ENCODE measurements at regions not wholly inside any gene's neighbourhood (a gene's known extent, or its start where the extent isn't known, plus 50 kb on each side); places are given as distances from the start of the nearest gene placed in this dataset.

DNA sequence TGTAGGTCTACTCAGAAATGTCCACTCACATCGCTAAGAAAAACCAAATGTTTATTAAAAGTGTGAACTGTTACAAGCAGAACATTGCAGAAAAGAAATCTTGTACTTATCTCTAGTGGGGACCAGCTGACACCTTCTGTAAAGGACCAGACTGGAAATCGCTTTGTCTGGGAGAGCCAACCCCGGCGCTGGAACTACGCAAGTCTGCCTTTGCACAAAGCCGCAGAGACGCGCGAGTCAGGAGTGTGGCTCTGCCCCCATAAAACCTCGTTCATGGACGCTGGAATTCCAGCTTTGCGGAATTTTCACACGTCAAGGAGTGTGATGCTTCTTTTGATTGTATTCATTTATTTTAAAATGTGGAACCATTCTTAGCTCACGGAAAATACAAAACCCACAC lies 141.9 kb upstream of the SALL3 start:
- CTCF ChIA-PET: no interaction called here
- ATAC-seq: no peak
- H3K4me3 Mint-ChIP-seq: no peak overlapping the region
- H3K9me3 Mint-ChIP-seq: peaks cover 0 to 28% (median 3%) of the 10 kb centered on the region in 11 donors
- H3K4me1 ChIP-seq (ENCODE audit: control insufficient read depth in 2 of 2, insufficient read depth in 2 of 2, low read length in 2 of 2): no peaks in the 10 kb centered on the region
- peaks cover 0 to 4% (median 0%) of the 10 kb centered on the region in 5 donors for H3K36me3 Mint-ChIP-seq
- H3K4me3 ChIP-seq (ENCODE audit: low read length): no peak overlapping the region
- H3K4me1 Mint-ChIP-seq: no peaks in the 10 kb centered on the region
- no peaks in the 10 kb centered on the region for H3K27me3 ChIP-seq (ENCODE audit: control insufficient read depth in 2 of 2, insufficient read depth in 2 of 2, low read length in 2 of 2)
- H3K9me3 ChIP-seq (ENCODE audit: control insufficient read depth in 2 of 3, low read length in 3 of 3): no peaks in the 10 kb centered on the region
- POLR2A ChIA-PET: no interaction called here
- no peaks in the 10 kb centered on the region for H3K36me3 ChIP-seq (ENCODE audit: control insufficient read depth in 2 of 3, insufficient read depth in 3 of 3, low read length in 3 of 3)
- H3K27me3 Mint-ChIP-seq: peaks cover 0 to 16% (median 8%) of the 10 kb centered on the region in 5 donors
- no peak for DNase-seq
- no peak overlapping the region for H3K27ac ChIP-seq (ENCODE audit: low read depth, low read length)
- H3K27ac Mint-ChIP-seq: no peak overlapping the region
- intact Hi-C loops (cut with micrococcal nuclease): no loop called here

DNA sequence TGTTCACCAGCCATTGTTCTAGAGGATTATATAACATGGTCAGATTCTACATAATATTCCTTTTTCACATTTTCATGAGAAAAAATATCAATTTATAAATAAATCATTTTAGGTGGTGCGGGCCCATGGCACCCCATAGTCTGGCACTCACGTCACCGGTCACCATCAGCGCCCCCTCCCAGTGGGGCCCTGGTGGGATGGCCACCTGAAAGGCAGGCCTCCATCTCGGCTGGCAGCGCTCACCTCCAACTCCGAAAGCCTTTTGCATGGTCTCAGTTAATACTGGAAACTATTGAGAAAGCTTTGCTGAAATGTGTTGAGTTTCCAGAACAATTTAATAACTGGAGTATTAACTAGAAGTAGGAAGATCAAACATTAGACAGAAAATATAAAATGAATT lies 141.4 kb upstream of the SALL3 start:
- H3K27me3 Mint-ChIP-seq: peaks cover 0 to 12% (median 5%) of the 10 kb centered on the region in 5 donors
- ChIA-PET CTCF (no interaction called here), POLR2A (no interaction called here)
- peaks cover 0 to 4% (median 0%) of the 10 kb centered on the region in 5 donors for H3K36me3 Mint-ChIP-seq
- no peak overlapping the region for H3K27ac Mint-ChIP-seq
- intact Hi-C loops (cut with micrococcal nuclease): no loop called here
- H3K4me1 ChIP-seq (ENCODE audit: control insufficient read depth in 2 of 2, insufficient read depth in 2 of 2, low read length in 2 of 2): no peaks in the 10 kb centered on the region
- peaks cover 1 to 28% (median 5%) of the 10 kb centered on the region in 11 donors for H3K9me3 Mint-ChIP-seq
- ATAC-seq (no peak), DNase-seq (no peak)
- no peaks in the 10 kb centered on the region for H3K36me3 ChIP-seq (ENCODE audit: control insufficient read depth in 2 of 3, insufficient read depth in 3 of 3, low read length in 3 of 3)
- H3K27ac ChIP-seq (ENCODE audit: low read depth, low read length): no peak overlapping the region
- H3K9me3 ChIP-seq (ENCODE audit: control insufficient read depth in 2 of 3, low read length in 3 of 3): no peaks in the 10 kb centered on the region
- no peaks in the 10 kb centered on the region for H3K4me1 Mint-ChIP-seq
- H3K4me3 Mint-ChIP-seq: no peak overlapping the region
- H3K4me3 ChIP-seq (ENCODE audit: low read length): no peak overlapping the region
- no peaks in the 10 kb centered on the region for H3K27me3 ChIP-seq (ENCODE audit: control insufficient read depth in 2 of 2, insufficient read depth in 2 of 2, low read length in 2 of 2)

DNA sequence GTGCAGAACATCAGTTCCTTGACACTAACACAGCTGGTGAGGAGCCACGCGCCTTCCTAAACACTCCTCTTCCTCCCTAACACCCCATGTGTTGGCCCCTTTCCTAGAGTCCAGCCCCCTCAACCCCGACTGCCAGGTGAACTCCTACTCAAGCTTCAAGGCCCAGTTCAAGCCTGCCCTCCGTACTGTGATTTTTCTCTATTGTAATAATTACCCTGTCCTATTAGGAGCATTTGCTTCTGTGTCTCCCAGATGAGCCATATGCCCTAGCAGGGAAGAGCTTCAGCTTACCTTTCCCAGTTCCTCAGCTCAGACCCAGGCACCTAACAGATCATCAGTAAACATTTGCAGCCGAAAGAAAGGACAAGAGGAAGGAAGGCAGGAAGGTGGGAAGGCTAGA lies 130.6 kb upstream of the SALL3 start:
- Mint-ChIP-seq H3K36me3 (peaks cover 0 to 20% (median 6%) of the 10 kb centered on the region in 5 donors), H3K27ac (no peak overlapping the region), H3K4me1 (peaks cover 0 to 1% (median 0%) of the 10 kb centered on the region in 7 donors), H3K4me3 (no peak overlapping the region), H3K9me3 (peaks cover 11 to 66% (median 35%) of the 10 kb centered on the region in 11 donors), H3K27me3 (peaks cover 0 to 59% (median 24%) of the 10 kb centered on the region in 5 donors)
- Histone ChIP-seq H3K27ac (ENCODE audit: low read depth, low read length) (no peak overlapping the region), H3K4me1 (ENCODE audit: control insufficient read depth in 2 of 2, insufficient read depth in 2 of 2, low read length in 2 of 2) (no peaks in the 10 kb centered on the region), H3K9me3 (ENCODE audit: control insufficient read depth in 2 of 3, low read length in 3 of 3) (no peaks in the 10 kb centered on the region), H3K4me3 (ENCODE audit: low read length) (no peak overlapping the region), H3K27me3 (ENCODE audit: control insufficient read depth in 2 of 2, insufficient read depth in 2 of 2, low read length in 2 of 2) (no peaks in the 10 kb centered on the region), H3K36me3 (ENCODE audit: control insufficient read depth in 2 of 3, insufficient read depth in 3 of 3, low read length in 3 of 3) (no peaks in the 10 kb centered on the region)
- no peak for ATAC-seq
- ChIA-PET POLR2A (no interaction called here), CTCF (no interaction called here)
- DNase-seq: no peak
- intact Hi-C loops (cut with micrococcal nuclease): no loop called here

DNA sequence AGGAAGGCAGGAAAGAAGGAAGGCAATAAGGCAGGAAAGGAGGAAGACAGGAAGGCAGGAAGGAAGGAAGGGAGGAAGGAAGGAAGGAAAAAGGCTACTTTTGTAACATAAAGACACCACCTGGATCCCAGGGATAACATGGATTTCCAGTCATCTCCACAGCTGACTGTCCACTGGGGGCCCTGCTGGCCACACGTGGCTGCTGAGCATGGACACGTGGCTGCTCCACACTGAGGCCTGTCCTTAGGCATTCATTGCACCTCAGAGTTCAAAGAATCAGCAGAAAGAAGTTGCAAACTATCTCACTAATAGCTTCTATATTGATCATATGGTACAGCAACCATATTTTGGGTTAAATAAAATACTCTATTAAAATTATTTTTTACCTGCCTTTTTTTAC lies 130.2 kb upstream of the SALL3 start:
- Mint-ChIP-seq H3K4me1 (peaks cover 0 to 1% (median 0%) of the 10 kb centered on the region in 7 donors), H3K4me3 (no peak overlapping the region), H3K9me3 (peaks cover 10 to 62% (median 34%) of the 10 kb centered on the region in 11 donors), H3K36me3 (peaks cover 0 to 19% (median 6%) of the 10 kb centered on the region in 5 donors), H3K27me3 (peaks cover 0 to 55% (median 20%) of the 10 kb centered on the region in 5 donors), H3K27ac (no peak overlapping the region)
- CTCF ChIA-PET: no interaction called here
- H3K27me3 ChIP-seq (ENCODE audit: control insufficient read depth in 2 of 2, insufficient read depth in 2 of 2, low read length in 2 of 2): no peaks in the 10 kb centered on the region
- ATAC-seq: no peak
- DNase-seq: no peak
- intact Hi-C loops (cut with micrococcal nuclease): no loop called here
- POLR2A ChIA-PET: no interaction called here
- H3K4me3 ChIP-seq (ENCODE audit: low read length): no peak overlapping the region
- no peak overlapping the region for H3K27ac ChIP-seq (ENCODE audit: low read depth, low read length)
- H3K9me3 ChIP-seq (ENCODE audit: control insufficient read depth in 2 of 3, low read length in 3 of 3): no peaks in the 10 kb centered on the region
- no peaks in the 10 kb centered on the region for H3K4me1 ChIP-seq (ENCODE audit: control insufficient read depth in 2 of 2, insufficient read depth in 2 of 2, low read length in 2 of 2)
- no peaks in the 10 kb centered on the region for H3K36me3 ChIP-seq (ENCODE audit: control insufficient read depth in 2 of 3, insufficient read depth in 3 of 3, low read length in 3 of 3)

DNA sequence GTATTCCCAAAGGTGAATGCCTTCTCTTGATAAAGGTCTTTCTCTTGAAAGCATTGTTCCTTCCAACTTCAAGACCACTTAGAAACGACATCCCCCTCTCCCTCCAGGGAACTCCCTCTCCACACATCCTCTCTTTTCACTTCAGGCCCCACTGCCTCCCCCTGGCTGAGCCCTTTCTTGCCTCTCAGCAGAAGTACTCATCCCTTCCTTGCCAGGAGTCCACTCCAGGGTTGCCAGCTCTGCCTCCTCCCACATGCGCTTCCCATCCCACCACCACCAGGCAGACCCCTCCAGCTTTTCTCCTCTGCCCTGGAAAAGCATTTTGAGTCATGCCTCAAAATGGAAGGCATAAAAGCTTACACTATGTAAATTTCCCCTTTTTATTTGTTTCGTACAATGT lies 126.3 kb upstream of the SALL3 start:
- H3K9me3 ChIP-seq (ENCODE audit: control insufficient read depth in 2 of 3, low read length in 3 of 3): no peaks in the 10 kb centered on the region
- H3K36me3 Mint-ChIP-seq: peaks cover 0 to 7% (median 0%) of the 10 kb centered on the region in 5 donors

DNA sequence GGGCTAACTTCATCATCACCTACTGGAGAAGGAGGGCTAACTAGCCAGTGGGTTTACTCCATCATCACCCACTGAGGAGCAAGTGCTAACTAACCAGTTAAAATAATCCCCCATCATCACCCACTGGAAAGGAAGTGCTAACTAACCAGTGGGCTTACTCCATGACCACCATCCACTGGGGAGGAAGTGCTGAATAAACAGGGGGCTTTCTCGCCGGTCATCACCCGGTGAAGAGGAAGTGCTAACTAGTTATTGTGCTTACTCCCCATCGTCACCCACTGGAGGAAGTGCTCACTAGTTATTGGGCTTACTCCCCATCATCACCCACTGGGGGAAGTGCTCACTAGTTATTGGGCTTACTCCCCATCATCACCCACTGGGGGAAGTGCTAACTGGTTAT lies 124.4 kb upstream of the SALL3 start:
- peaks cover 0 to 36% (median 14%) of the 10 kb centered on the region in 5 donors for H3K27me3 Mint-ChIP-seq
- peaks cover 0 to 4% (median 0%) of the 10 kb centered on the region in 5 donors for H3K36me3 Mint-ChIP-seq

More for the DNA sequence above, 126.3 kb upstream of the SALL3 start:
- H3K27me3 ChIP-seq (ENCODE audit: control insufficient read depth in 2 of 2, insufficient read depth in 2 of 2, low read length in 2 of 2): no peaks in the 10 kb centered on the region
- H3K4me1 Mint-ChIP-seq: peaks cover 0 to 1% (median 0%) of the 10 kb centered on the region in 7 donors
- no peak for DNase-seq
- H3K27ac ChIP-seq (ENCODE audit: low read depth, low read length): no peak overlapping the region
- no peak overlapping the region for H3K4me3 Mint-ChIP-seq
- ATAC-seq: no peak
- CTCF ChIA-PET: no interaction called here
- POLR2A ChIA-PET: no interaction called here
- peaks cover 0 to 35% (median 14%) of the 10 kb centered on the region in 5 donors for H3K27me3 Mint-ChIP-seq
- no peaks in the 10 kb centered on the region for H3K36me3 ChIP-seq (ENCODE audit: control insufficient read depth in 2 of 3, insufficient read depth in 3 of 3, low read length in 3 of 3)
- no peak overlapping the region for H3K4me3 ChIP-seq (ENCODE audit: low read length)
- no peak overlapping the region for H3K27ac Mint-ChIP-seq
- intact Hi-C loops (cut with micrococcal nuclease): no loop called here
- peaks cover 7 to 40% (median 23%) of the 10 kb centered on the region in 11 donors for H3K9me3 Mint-ChIP-seq
- no peaks in the 10 kb centered on the region for H3K4me1 ChIP-seq (ENCODE audit: control insufficient read depth in 2 of 2, insufficient read depth in 2 of 2, low read length in 2 of 2)

DNA sequence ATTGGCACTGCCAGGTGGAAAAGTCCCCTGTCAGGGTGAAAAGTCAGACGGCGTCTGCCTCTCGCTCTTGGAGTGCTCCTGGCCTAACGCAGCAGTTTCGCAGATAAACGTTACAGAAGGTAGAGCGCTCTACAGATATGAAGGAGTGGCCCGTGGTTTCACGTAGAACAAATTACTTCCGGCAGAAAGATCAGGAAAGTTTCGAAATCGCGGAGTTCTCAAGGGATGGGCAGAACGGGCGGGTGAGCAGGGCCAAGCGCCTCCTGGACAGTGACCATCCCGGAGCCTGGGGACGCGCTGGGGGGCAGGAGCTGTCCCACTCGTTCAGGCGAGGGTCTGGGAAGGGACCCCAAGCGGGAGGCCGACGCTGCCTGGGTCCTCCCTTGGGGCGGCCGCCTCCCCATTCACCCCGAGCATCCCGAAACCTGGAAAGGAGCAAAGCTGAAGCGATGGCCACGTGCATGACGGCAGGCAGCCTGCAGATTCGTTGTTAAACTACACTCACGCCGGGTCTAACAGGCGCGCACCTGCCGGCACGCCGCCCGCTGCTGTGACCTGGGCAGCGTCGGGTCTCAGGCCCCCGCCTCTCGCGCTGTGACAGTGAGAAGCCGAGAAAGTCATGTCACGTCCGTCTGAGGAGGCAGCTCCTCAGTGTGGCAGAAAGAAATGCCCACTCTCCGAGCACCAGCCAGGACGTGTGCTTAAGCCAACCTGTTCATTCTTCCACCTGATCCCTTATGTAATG lies 122.9 kb upstream of the SALL3 start:
- Mint-ChIP-seq H3K9me3 (peaks cover 1 to 19% (median 10%) of the 10 kb centered on the region in 11 donors), H3K27me3 (peaks cover 0 to 48% (median 28%) of the 10 kb centered on the region in 5 donors), H3K4me3 (no peak overlapping the region), H3K4me1 (no peaks in the 10 kb centered on the region), H3K36me3 (peaks cover 0 to 4% (median 0%) of the 10 kb centered on the region in 5 donors), H3K27ac (no peak overlapping the region)
- no peak for ATAC-seq
- no peaks in the 10 kb centered on the region for H3K36me3 ChIP-seq (ENCODE audit: control insufficient read depth in 2 of 3, insufficient read depth in 3 of 3, low read length in 3 of 3)
- no peak overlapping the region for H3K27ac ChIP-seq (ENCODE audit: low read depth, low read length)
- DNase-seq: no peak
- intact Hi-C loops (cut with micrococcal nuclease): no loop called here
- H3K4me3 ChIP-seq (ENCODE audit: low read length): no peak overlapping the region
- no peaks in the 10 kb centered on the region for H3K4me1 ChIP-seq (ENCODE audit: control insufficient read depth in 2 of 2, insufficient read depth in 2 of 2, low read length in 2 of 2)
- POLR2A ChIA-PET: no interaction called here
- no peaks in the 10 kb centered on the region for H3K27me3 ChIP-seq (ENCODE audit: control insufficient read depth in 2 of 2, insufficient read depth in 2 of 2, low read length in 2 of 2)
- no peaks in the 10 kb centered on the region for H3K9me3 ChIP-seq (ENCODE audit: control insufficient read depth in 2 of 3, low read length in 3 of 3)
- CTCF ChIA-PET: no interaction called here

More for the DNA sequence above, 124.4 kb upstream of the SALL3 start:
- Histone ChIP-seq H3K4me3 (ENCODE audit: low read length) (no peak overlapping the region), H3K9me3 (ENCODE audit: control insufficient read depth in 2 of 3, low read length in 3 of 3) (no peaks in the 10 kb centered on the region), H3K36me3 (ENCODE audit: control insufficient read depth in 2 of 3, insufficient read depth in 3 of 3, low read length in 3 of 3) (no peaks in the 10 kb centered on the region), H3K27me3 (ENCODE audit: control insufficient read depth in 2 of 2, insufficient read depth in 2 of 2, low read length in 2 of 2) (no peaks in the 10 kb centered on the region), H3K27ac (ENCODE audit: low read depth, low read length) (no peak overlapping the region), H3K4me1 (ENCODE audit: control insufficient read depth in 2 of 2, insufficient read depth in 2 of 2, low read length in 2 of 2) (no peaks in the 10 kb centered on the region)
- ChIA-PET CTCF (no interaction called here), POLR2A (no interaction called here)
- no peaks in the 10 kb centered on the region for H3K4me1 Mint-ChIP-seq
- no peak overlapping the region for H3K27ac Mint-ChIP-seq
- intact Hi-C loops (cut with micrococcal nuclease): no loop called here
- ATAC-seq: no peak
- H3K9me3 Mint-ChIP-seq: peaks cover 4 to 29% (median 15%) of the 10 kb centered on the region in 11 donors
- no peak overlapping the region for H3K4me3 Mint-ChIP-seq
- DNase-seq: no peak
